MM.1S (cell line): ENCODE measurements at regions not wholly inside any gene's neighbourhood (a gene's known extent, or its start where the extent isn't known, plus 50 kb on each side); places are given as distances from the start of the nearest gene placed in this dataset.
"Not testable (repeated sequence)": the region's sequence is repeated elsewhere in the genome, so short reads cannot be mapped to it uniquely, and the experiment has no call there.

Experiments
- DNase-seq: peaks from one replicate; pipeline ENCODE4 v3.0.0-alpha.2; 2015
- H2AFZ ChIP-seq: fragments of 300-600 bp; sonication (generic); 2 replicates; pipeline ENCODE4 v1.6.0; 2016; ENCODE audit warnings: antibody characterized with exemption, low read length
- H3F3A ChIP-seq: fragments of 300-600 bp; sonication (generic); 2 replicates; pipeline ENCODE4 v1.6.1; 2016; ENCODE audit warnings: mild to moderate bottlenecking, antibody characterized with exemption, low read length, moderate library complexity, mixed read lengths; ENCODE audit not compliant: insufficient read depth
- H3K27ac ChIP-seq: fragments of 300-600 bp; sonication (generic); 2 replicates; pipeline ENCODE4 v1.5.1; 2016; ENCODE audit warnings: mild to moderate bottlenecking, low read length
- H3K27me3 ChIP-seq: fragments of 300-600 bp; sonication (generic); replicated peaks from 2 replicates; pipeline ENCODE4 v1.6.0; 2016; ENCODE audit warnings: low read length; ENCODE audit not compliant: insufficient read depth
- H3K36me3 ChIP-seq: fragments of 300-600 bp; sonication (generic); replicated peaks from 2 replicates; pipeline ENCODE4 v1.6.1; 2016; ENCODE audit warnings: mild to moderate bottlenecking, low read length, mixed read lengths; ENCODE audit not compliant: insufficient read depth
- H3K4me1 ChIP-seq: fragments of 300-600 bp; sonication (generic); 2 replicates; pipeline ENCODE4 v1.6.1; 2016; ENCODE audit warnings: low read length, mixed read lengths
- H3K4me2 ChIP-seq: fragments of 300-600 bp; sonication (generic); 2 replicates; pipeline ENCODE4 v1.6.0; 2016; ENCODE audit warnings: low read depth, low read length
- H3K4me3 ChIP-seq: fragments of 300-600 bp; sonication (generic); 2 replicates; pipeline ENCODE4 v1.5.1; 2016; ENCODE audit warnings: low read length, mixed read lengths
- H3K79me2 ChIP-seq: fragments of 300-600 bp; sonication (generic); 2 replicates; pipeline ENCODE4 v1.6.1; 2016; ENCODE audit warnings: mixed run types, low read length, mixed read lengths
- H3K9ac ChIP-seq: fragments of 300-600 bp; sonication (generic); 2 replicates; pipeline ENCODE4 v1.6.1; 2016; ENCODE audit warnings: low read length, mixed read lengths
- H3K9me2 ChIP-seq: fragments of 300-600 bp; sonication (generic); replicated peaks from 2 replicates; pipeline ENCODE4 v1.6.1; 2016; ENCODE audit warnings: mild to moderate bottlenecking, low read length, mixed read lengths; ENCODE audit not compliant: insufficient read depth
- H3K9me3 ChIP-seq: fragments of 300-600 bp; sonication (generic); replicated peaks from 2 replicates; pipeline ENCODE4 v1.6.1; 2016; ENCODE audit warnings: mild to moderate bottlenecking, low read length, mixed read lengths; ENCODE audit not compliant: insufficient read depth
- H4K20me1 ChIP-seq: fragments of 300-600 bp; sonication (generic); 2 replicates; pipeline ENCODE4 v1.6.1; 2016; ENCODE audit warnings: mild to moderate bottlenecking, low read length, moderate library complexity, mixed read lengths; ENCODE audit not compliant: insufficient read depth
- CTCF ChIP-seq: fragments of 300-600 bp; sonication (generic); IDR thresholded peaks from 2 replicates; pipeline ENCODE4 v1.5.1; 2016; ENCODE audit warnings: antibody characterized with exemption, low read length, mixed read lengths
- EZH2 ChIP-seq: fragments of 300-600 bp; sonication (generic); optimal IDR thresholded peaks from 2 replicates; pipeline ENCODE3; 2017; ENCODE audit warnings: low read depth, mild to moderate bottlenecking, antibody characterized with exemption, low read length, mixed read lengths
- EZH2phosphoT487 ChIP-seq: fragments of 300-600 bp; sonication (generic); IDR thresholded peaks from 2 replicates; pipeline ENCODE4 v1.6.1; 2018; ENCODE audit warnings: antibody characterized with exemption, low read length

- Histone ChIP-seq H3K4me2 (no peak overlapping the region), H3K27me3 (no peaks in the 10 kb centered on the region), H3K4me1 (no peaks in the 10 kb centered on the region), H3F3A (no peaks in the 10 kb centered on the region), H3K79me2 (no peaks in the 10 kb centered on the region), H3K9ac (no peak overlapping the region), H3K9me2 (no peaks in the 10 kb centered on the region), H2AFZ (no peak overlapping the region), H4K20me1 (no peaks in the 10 kb centered on the region), H3K4me3 (no peak overlapping the region), H3K36me3 (no peaks in the 10 kb centered on the region), H3K27ac (no peak overlapping the region), H3K9me3 (no peaks in the 10 kb centered on the region)
- no peak for DNase-seq
- TF ChIP-seq CTCF (no peak), EZH2phosphoT487 (no peak), EZH2 (no peak)
These were observed 438.0 kb downstream of the AGTPBP1 start for GRCh38 chr9:85303757-85304134.

- no peaks in the 10 kb centered on the region for H3K79me2 ChIP-seq
- no peak overlapping the region for H3K4me2 ChIP-seq
- H3K36me3 ChIP-seq, result no peaks in the 10 kb centered on the region
- H2AFZ ChIP-seq, result no peak overlapping the region
- H3K9me3 ChIP-seq, result no peaks in the 10 kb centered on the region
- no peaks in the 10 kb centered on the region for H3F3A ChIP-seq
- no peak overlapping the region for H3K9ac ChIP-seq
- H3K27me3 ChIP-seq, result no peaks in the 10 kb centered on the region
- H4K20me1 ChIP-seq, result no peaks in the 10 kb centered on the region
- H3K9me2 ChIP-seq, result no peaks in the 10 kb centered on the region
- no peak for DNase-seq
- H3K4me3 ChIP-seq, result no peak overlapping the region
- H3K27ac ChIP-seq, result no peak overlapping the region
- H3K4me1 ChIP-seq, result no peaks in the 10 kb centered on the region
- TF ChIP-seq EZH2, result no peak
These were observed 438.6 kb downstream of the AGTPBP1 start for GRCh38 chr9:85302938-85303756.

GRCh38 chr9:85298499-85298898 is 443.3 kb downstream of the AGTPBP1 start:
- Histone ChIP-seq H3K4me1 (no peaks in the 10 kb centered on the region), H3K4me2 (no peak overlapping the region), H3K27ac (no peak overlapping the region), H3K79me2 (no peaks in the 10 kb centered on the region), H2AFZ (no peak overlapping the region), H3K36me3 (no peaks in the 10 kb centered on the region), H3K9ac (no peak overlapping the region), H3F3A (no peaks in the 10 kb centered on the region), H3K9me3 (no peaks in the 10 kb centered on the region), H3K27me3 (no peaks in the 10 kb centered on the region), H4K20me1 (no peaks in the 10 kb centered on the region), H3K9me2 (no peaks in the 10 kb centered on the region), H3K4me3 (no peak overlapping the region)
- no peak for DNase-seq
- TF ChIP-seq EZH2, result no peak
- no peak for TF ChIP-seq CTCF
- no peak for TF ChIP-seq EZH2phosphoT487

GRCh38 chr9:85295244-85295643 is 446.5 kb downstream of the AGTPBP1 start:
- H3K79me2 ChIP-seq, H3K9me3 ChIP-seq, H3K4me2 ChIP-seq, H3K36me3 ChIP-seq, H3K27ac ChIP-seq, H3K4me1 ChIP-seq, DNase-seq, H4K20me1 ChIP-seq, H3K27me3 ChIP-seq, H3K9me2 ChIP-seq, H3F3A ChIP-seq, H3K9ac ChIP-seq, H2AFZ ChIP-seq, H3K4me3 ChIP-seq: not testable (repeated sequence)
